Testis (tissue), 2 donors: ENCODE measurements at regions not wholly inside any gene's neighbourhood (a gene's known extent, or its start where the extent isn't known, plus 50 kb on each side); places are given as distances from the start of the nearest gene placed in this dataset.

Experiments used
- POLR2A ChIP-seq: fragments of 450-650 bp; IDR thresholded peaks from one replicate; pipeline ENCODE4 v1.6.1; 2017; ENCODE audit warnings: antibody characterized with exemption, mild to moderate bottlenecking, moderate library complexity
- TF ChIP-seq, protein P1 (sequence below), 3 experiments: fragments of 450-650 bp in 2 of 3; fragments of 200-600 bp in 1 of 3; sonication (generic) in 1 of 3; IDR thresholded peaks; one replicate each; pipeline ENCODE4 v1.5.1; 2016 to 2019; ENCODE audit warnings: antibody characterized with exemption in 3 of 3, mild to moderate bottlenecking in 2 of 3, moderate library complexity in 1 of 3

DNA sequence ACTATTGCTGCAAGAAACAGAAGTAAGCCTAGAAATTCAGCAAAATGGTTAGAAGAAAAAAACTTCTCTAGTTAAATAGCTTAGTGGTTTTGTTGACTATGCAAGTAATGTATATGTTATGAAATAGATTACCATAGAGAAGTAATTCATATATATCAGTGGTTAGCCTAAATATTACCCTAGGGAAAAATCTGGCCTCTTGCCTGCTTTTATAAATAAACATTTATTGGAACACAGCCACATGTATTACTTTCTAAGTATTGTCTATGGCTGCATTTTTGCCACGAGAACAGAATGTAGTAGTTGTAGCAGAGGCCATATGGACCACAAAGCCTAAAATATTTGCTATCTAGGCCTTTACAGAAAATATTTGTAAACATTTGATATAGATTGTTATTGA is 1471.7 kb upstream of the PRR20A start:
- TF ChIP-seq, protein P1, sequence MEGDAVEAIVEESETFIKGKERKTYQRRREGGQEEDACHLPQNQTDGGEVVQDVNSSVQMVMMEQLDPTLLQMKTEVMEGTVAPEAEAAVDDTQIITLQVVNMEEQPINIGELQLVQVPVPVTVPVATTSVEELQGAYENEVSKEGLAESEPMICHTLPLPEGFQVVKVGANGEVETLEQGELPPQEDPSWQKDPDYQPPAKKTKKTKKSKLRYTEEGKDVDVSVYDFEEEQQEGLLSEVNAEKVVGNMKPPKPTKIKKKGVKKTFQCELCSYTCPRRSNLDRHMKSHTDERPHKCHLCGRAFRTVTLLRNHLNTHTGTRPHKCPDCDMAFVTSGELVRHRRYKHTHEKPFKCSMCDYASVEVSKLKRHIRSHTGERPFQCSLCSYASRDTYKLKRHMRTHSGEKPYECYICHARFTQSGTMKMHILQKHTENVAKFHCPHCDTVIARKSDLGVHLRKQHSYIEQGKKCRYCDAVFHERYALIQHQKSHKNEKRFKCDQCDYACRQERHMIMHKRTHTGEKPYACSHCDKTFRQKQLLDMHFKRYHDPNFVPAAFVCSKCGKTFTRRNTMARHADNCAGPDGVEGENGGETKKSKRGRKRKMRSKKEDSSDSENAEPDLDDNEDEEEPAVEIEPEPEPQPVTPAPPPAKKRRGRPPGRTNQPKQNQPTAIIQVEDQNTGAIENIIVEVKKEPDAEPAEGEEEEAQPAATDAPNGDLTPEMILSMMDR (IDR thresholded peaks at IDR 0.05), result no peak
- TF ChIP-seq POLR2A, result no peak
